Kidney tubule cell (primary cell): ENCODE measurements at regions not wholly inside any gene's neighbourhood (a gene's known extent, or its start where the extent isn't known, plus 50 kb on each side); places are given as distances from the start of the nearest gene placed in this dataset.

ENCODE experiments used
- DNase-seq: peaks from one replicate; pipeline ENCODE4 v3.0.0-alpha.2; 2018; ENCODE audit warnings: low spot score

DNA sequence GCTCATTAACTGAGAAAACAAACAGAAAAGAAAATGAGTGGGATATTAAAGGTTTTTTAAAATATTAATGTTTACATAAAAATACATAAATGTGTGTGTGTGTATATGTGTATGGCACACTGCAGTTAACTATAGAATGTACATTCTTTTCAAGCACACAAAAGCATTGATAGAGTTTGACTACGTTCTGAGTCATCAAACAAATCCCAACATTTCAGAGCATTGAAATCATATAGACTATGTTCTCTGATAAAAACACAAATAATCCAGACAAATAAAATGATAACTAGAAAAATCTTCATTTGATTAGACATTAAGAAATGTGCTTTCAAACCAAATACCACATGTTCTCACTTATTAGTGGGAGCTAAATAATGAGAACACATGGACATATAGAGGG is 84.3 kb upstream of the CELF4 start:
- DNase-seq = no peak

DNA sequence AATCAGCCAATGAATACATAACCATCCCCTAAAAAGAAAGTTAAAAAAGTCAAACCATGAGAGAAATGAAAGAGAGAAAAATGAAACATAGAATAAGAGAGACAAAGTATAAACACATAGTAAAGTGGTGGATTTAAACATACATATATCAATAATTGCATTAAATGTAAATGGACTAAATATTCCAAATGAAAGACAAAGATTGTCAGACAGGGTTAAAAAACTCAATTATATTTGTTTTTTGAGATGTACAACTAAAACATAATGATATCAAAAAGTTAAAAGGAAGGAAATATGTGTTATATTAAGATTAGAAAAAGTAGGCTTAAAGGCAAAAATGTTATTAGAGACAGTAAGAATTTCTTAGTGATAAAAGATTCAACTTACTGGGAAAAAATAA is 83.8 kb upstream of the CELF4 start:
- no peak for DNase-seq

DNA sequence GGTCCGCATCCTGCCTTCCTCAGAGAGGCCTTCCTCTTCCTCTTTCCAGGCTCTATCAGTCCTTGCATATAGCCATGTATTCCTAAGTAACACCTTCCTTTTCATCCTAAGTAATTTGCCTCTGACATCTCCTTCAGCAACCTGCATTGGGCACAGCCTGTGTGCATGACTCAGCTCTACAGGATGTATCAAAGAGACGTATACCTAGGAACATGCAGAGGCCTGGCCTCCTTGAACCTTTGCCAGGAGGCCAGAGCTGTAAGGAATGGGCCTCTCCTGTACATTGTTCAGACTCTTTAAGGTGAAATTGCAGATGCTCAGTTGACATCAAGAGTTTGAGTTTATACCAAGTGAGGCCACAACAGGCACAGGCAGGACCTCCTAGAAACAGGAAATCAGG is 76.0 kb upstream of the CELF4 start:
- no peak for DNase-seq

DNA sequence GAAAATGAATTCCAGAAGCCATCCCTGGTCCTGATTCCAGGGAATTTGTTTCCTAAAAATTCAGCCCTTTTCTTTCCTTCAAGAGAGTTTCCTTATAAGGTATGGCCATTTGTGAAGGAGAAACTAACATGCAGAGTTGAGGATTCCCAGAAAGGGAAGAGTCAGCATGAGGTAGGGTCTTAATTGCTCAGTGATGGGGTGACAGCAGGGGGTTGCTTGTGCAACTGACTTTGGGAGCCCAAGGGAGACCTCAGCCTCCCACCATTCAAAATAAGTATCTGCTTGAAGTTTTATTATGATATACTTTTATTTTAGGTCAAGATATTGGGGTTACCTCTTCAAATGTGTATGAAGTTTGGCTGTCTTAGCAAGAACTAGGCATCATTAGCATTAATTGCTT is 74.9 kb upstream of the CELF4 start:
- no peak for DNase-seq

DNA sequence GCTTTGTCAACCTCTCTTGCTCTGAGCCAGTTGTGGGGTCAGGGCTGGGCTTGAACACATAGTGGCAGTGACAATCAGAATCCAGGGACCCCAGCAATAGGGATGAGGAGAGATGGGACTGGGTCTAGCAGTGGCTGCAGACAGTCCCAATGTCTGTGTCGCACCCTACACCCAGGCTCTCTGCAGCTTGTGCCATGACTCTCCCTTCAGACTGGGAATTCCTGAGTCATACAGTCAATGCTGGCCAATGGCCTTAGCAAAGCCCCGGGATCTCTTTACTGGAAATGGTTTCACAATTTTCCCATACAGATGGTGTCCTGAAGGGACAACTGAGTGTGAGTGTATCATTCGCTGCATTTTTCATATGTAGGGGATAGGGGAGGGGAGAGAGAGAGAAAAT is 74.2 kb upstream of the CELF4 start:
- DNase-seq = no peak

DNA sequence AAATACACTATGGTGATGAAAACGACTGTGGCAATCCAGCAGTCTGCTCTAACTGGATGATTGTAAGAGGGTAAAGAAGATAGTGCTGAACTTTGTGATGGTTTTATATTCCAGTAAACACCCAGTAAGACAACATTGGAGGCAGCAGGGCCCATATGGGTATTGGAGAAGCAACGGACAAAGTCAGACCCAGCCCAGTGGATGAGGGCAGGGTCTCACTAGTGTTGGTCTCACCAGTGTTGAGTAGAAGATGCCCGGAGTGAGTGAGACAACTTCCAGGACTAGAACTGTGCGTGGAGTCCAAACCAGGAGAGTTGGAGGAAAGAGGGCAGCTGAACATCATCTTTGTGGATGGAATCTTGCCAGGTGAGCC is 71.9 kb upstream of the CELF4 start:
- DNase-seq = no peak

DNA sequence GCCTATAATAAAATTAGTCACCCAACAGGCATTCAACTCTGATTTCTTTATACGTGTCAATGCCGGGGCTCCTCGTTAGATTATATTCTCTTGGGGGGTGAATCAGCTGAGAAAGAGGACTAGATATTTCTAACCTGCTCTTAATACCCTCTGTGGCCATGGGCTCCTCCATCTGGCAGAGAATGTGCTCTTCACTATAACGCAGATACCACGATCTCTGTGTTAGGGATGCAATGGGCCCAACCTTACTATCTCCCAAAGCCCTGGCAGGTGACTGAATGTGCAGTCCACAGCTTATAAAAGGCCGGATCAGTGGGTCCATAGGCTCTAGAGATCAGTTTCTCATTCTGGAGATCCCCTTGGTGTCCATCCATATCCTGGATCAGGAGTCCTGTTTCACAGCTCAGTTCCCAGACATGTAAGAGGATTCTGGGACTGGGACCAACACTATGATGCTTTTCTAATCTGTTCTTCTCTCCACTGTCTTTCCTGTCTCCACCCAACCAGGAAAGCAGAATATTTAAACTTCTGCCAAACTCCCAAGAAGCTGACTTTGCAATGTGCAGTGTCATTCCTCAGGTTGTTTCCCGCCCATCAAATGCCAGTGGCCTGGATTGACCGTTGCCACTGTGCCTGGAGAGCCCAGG is 71.4 kb upstream of the CELF4 start:
- no peak for DNase-seq

DNA sequence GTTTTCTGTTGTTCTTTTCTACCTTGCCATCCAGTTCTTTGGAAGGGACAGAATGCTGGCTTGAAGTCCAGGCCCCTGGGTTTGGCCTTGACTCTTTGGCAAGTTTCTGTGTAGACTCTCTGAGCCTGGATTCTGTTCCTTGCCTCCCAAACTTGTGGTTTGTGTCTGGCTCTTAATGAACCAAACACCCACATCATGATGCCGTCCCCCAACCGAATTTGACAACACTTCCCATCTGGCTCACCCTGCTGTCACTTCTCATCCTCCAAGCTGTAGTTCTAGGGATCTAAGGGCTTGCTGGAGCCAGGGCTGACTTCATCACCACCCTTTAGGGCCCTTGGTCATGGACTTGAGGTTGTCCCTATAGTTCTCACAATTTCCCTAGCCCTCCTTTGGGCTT is 68.9 kb upstream of the CELF4 start:
- no peak for DNase-seq

DNA sequence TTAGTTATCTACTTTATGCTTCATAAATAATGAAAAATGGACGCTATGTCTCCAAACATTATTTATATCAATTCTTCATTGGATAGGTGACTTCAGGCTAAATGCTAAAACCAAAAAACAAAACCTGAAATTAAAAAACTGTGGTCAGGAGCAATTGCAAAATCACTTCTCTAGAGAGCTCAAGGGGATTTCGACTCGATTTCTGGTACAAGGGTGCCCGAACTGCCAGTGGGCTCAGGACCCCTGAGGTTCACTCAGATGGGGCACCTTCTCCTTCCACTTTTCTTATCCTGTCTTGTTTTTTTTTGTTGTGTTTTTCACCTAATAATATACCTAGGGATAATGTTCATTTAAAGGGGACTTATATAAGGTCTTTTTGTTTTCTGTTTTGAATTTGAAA is 65.8 kb upstream of the CELF4 start:
- no peak for DNase-seq

DNA sequence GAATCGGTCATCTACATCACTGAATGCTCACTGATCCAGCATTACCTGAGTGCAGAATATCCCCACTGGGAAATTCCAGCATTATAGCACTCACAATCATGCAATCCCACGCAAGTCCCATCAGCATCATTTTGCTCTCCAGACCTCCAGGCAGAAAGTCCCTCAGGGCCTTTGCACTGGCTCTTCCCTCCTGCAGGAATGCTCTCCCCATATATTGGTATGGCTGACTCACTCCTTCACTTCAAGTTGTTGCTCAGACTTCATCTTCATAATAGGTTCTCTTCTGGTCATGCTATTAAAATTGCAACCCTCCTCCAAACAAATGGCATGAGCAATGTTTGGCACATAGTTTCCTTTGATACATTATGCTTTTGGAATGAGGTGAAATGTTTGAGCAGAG is 64.7 kb upstream of the CELF4 start:
- DNase-seq = no peak

DNA sequence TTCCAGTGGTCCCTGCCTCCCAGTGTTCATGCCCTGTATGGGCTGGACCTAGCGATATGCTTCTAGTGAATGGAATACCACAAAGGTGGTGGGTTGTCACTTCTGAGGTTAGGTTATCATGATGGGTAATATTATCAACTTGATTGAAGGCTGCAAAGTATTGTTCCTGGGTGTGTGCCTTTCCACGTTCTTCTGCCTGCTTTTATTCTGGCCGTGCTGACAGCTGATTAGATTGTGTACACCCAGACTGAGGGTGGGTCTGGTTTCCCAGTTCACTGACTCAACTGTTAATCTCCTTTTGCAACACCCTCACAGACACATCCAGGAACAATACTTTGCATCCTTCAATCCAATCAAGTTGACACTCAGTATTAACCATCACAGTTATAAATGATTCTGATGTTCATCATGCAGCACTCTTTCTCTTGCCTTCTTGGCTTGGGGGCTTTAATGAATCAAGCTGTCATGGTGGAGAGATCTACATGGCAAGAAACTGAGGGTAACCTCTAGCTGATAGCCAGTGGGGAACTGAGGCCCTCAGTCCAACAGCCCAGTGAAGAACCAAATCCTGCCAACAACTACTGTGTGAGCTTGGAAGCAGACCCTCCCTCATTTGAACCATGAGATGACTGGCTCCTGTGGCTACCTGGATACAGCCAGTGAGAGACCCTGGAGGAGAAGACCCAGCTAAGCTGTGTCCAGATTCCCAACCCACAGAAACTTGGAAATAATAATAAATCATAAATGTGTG is 63.0 kb upstream of the CELF4 start:
- DNase-seq = no peak

DNA sequence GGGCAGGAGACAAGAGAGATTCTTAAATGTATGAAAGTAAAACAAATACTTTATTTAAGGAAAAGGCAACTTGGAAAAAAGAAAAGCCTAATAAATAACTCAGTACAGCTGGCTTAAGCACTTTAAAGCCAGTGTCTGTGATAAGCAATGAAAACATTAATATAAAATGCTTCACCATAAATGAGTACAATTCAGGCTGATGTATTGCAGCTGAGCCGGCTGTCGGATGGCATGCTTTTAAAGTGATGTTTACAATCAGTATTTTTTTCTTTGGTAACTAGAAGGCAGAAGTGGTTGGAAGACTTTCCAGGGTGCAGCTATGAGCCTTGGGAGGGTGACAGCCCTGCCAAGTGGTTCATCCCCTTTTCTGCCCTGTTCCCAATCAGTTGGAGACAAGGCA is 58.7 kb upstream of the CELF4 start:
- no peak for DNase-seq

DNA sequence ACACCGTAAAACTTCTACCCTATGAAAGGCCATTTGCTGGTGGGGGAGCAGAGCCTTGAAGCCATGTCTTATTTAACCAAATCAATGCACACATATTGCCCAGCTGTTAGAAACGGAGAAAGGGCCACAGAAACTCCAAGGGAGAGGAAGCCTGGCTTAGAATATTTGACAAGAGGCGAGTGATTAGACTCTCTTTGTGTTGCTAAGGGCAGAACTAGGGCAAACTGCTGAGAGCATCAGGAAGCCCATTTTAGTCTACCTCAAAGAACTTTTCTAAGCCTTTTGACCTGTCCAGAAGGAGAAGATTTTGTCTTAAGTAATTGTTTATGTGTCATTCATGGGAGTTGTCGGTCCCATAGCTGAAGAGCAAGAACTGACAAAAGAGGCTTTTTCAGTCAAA is 54.4 kb upstream of the CELF4 start:
- no peak for DNase-seq

DNA sequence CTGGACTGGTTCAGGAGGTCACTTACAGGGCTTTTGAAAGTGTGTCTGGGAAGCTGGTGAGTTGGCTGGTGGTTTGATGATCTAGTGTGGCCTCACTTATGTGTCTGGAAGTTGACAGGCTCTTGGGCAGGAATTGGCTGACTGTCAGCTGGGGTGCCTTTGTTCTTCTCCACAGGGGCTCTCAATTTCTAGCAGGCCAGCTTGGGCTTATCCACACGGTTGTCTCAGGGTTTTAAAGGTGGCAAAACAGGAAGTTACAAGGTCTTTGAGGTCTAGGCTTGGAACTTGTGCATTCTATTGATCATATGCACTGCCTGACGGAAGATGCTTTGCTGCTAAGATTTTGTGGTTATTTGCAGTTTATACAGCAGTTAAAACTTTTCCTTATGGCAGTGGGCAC is 52.0 kb upstream of the CELF4 start:
- DNase-seq = no peak
